ENCODE measurements at regions not wholly inside any gene's neighbourhood (a gene's known extent, or its start where the extent isn't known, plus 50 kb on each side); places are given as distances from the start of the nearest gene placed in this dataset.

GRCh38 chr4:24007860-24008261 lies 118.0 kb upstream of the PPARGC1A start:
- no peak for DNase-seq (ENCODE audit: low spot score)
- TF ChIP-seq CTCF (IDR thresholded peaks at IDR 0.05; ENCODE audit: extremely low read depth, insufficient read depth, missing control alignments), result no peak
- in situ Hi-C loops (cut with MboI; ENCODE audit: low pct_unique_long_range_greater_than_20kb, low sequenced_read_pairs, unreplicated experiment), result no loop called here

GRCh38 chr4:24006269-24006668 lies 116.4 kb upstream of the PPARGC1A start:
- in situ Hi-C loops (cut with MboI; ENCODE audit: low pct_unique_long_range_greater_than_20kb, low sequenced_read_pairs, unreplicated experiment), result no loop called here
- TF ChIP-seq CTCF (IDR thresholded peaks at IDR 0.05; ENCODE audit: extremely low read depth, insufficient read depth, missing control alignments), result no peak
- no peak for DNase-seq (ENCODE audit: low spot score)

- in situ Hi-C loops (cut with MboI; ENCODE audit: low pct_unique_long_range_greater_than_20kb, low sequenced_read_pairs, unreplicated experiment), result no loop called here
- DNase-seq (ENCODE audit: low spot score), result no peak
- TF ChIP-seq CTCF (IDR thresholded peaks at IDR 0.05; ENCODE audit: extremely low read depth, insufficient read depth, missing control alignments), result no peak
Observed at GRCh38 chr4:24003926-24004325, 114.1 kb upstream of the PPARGC1A start.

- in situ Hi-C loops (cut with MboI; ENCODE audit: low pct_unique_long_range_greater_than_20kb, low sequenced_read_pairs, unreplicated experiment), result no loop called here
- DNase-seq (ENCODE audit: low spot score), result no peak
- TF ChIP-seq CTCF (IDR thresholded peaks at IDR 0.05; ENCODE audit: extremely low read depth, insufficient read depth, missing control alignments), result no peak
Observed at GRCh38 chr4:24003496-24003895, 113.6 kb upstream of the PPARGC1A start.

- no peak for TF ChIP-seq CTCF (IDR thresholded peaks at IDR 0.05; ENCODE audit: extremely low read depth, insufficient read depth, missing control alignments)
- no peak for DNase-seq (ENCODE audit: low spot score)
- in situ Hi-C loops (cut with MboI; ENCODE audit: low pct_unique_long_range_greater_than_20kb, low sequenced_read_pairs, unreplicated experiment), result no loop called here
Observed at GRCh38 chr4:24002330-24002966, 112.6 kb upstream of the PPARGC1A start.

- no peak for TF ChIP-seq CTCF (IDR thresholded peaks at IDR 0.05; ENCODE audit: extremely low read depth, insufficient read depth, missing control alignments)
- in situ Hi-C loops (cut with MboI; ENCODE audit: low pct_unique_long_range_greater_than_20kb, low sequenced_read_pairs, unreplicated experiment), result no loop called here
- no peak for DNase-seq (ENCODE audit: low spot score)
Observed at GRCh38 chr4:24001486-24002329, 111.9 kb upstream of the PPARGC1A start.
